ENCODE measurements at regions not wholly inside any gene's neighbourhood (a gene's known extent, or its start where the extent isn't known, plus 50 kb on each side); places are given as distances from the start of the nearest gene placed in this dataset.

DNA sequence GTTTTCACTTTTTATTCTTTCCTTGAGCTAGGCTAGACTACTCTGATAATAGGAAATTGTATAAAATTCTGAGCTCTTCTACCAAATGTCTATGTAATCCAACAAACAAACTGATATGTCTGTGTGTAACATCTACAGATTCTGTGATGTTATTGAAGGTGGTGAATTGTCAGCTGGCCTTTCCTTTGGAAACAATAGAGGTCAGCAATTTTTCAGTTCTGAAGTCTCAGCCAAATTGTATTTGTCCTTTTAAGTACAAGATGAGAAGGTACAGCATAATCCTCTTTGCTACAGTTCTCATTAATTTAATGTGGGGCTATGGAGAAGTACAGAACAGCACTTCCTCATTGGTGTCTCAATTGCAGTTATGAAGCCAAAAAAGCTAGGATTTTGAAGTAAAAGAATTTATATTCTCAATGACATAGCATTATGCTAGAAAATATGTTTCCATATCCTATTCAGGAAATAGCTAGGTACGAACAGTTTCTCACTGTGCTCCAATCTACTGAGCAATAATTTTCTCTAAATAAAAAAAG, 198.0 kb downstream of the HINT1 start:
- TF ChIP-seq, protein P1, sequence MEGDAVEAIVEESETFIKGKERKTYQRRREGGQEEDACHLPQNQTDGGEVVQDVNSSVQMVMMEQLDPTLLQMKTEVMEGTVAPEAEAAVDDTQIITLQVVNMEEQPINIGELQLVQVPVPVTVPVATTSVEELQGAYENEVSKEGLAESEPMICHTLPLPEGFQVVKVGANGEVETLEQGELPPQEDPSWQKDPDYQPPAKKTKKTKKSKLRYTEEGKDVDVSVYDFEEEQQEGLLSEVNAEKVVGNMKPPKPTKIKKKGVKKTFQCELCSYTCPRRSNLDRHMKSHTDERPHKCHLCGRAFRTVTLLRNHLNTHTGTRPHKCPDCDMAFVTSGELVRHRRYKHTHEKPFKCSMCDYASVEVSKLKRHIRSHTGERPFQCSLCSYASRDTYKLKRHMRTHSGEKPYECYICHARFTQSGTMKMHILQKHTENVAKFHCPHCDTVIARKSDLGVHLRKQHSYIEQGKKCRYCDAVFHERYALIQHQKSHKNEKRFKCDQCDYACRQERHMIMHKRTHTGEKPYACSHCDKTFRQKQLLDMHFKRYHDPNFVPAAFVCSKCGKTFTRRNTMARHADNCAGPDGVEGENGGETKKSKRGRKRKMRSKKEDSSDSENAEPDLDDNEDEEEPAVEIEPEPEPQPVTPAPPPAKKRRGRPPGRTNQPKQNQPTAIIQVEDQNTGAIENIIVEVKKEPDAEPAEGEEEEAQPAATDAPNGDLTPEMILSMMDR (IDR thresholded peaks at IDR 0.05): no peak
- TF ChIP-seq POLR2A (IDR thresholded peaks at IDR 0.05) (no peak), EP300 (IDR thresholded peaks at IDR 0.05) (no peak)
